ENCODE measurements at regions not wholly inside any gene's neighbourhood (a gene's known extent, or its start where the extent isn't known, plus 50 kb on each side); places are given as distances from the start of the nearest gene placed in this dataset.

DNA sequence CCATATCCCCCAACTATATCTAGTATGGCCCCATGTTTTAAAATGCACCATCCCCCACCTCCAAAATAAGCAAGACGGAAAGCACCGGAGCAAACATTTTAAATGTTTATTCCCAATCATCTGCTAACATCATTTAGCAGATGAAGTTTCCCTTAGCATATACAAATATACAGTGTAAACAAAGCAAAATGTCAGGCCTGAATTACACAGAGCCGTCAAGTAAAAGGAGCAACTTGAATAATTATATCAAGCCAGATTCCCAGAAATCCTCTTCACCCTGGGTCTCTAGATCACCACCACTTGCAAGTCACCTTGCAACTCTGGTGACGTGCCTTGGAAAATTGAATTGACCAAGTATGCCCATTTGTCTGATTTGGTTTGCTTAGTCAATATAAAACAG is 91.6 kb upstream of the COL1A2 start (continued):
- no peak for TF ChIP-seq STAT1 (IDR thresholded peaks at IDR 0.05; ENCODE audit: unreplicated experiment)
- no peak for TF ChIP-seq ZNF331 (CRISPR knock-in tag; IDR thresholded peaks at IDR 0.05; ENCODE audit: low read depth)
- TF ChIP-seq JUNB (IDR thresholded peaks at IDR 0.05; ENCODE audit: unreplicated experiment): no peak
- TF ChIP-seq REST (IDR thresholded peaks at IDR 0.05; ENCODE audit: unreplicated experiment): no peak

DNA sequence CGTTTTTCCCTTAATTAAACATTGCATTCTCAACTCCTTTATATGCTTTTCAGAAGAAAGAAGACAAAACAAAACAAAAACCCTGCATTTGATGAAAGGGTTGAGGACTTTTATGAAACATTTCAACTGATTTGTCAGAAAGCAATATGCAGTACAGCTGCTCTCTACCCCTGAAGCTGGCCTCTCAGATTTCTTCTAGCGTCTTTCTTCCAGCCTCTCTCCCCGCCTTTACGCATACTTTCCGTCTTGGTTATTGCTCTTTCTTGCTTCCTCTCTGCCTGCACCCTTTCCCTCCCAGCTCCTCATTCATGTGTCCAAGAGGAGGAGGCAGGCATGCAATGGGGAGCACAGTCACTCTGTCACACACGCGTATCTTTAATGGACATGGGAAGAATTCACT is 91.0 kb upstream of the COL1A2 start:
- no peak overlapping the region for H3K4me3 Mint-ChIP-seq
- TF ChIP-seq CREB1 (CRISPR knock-in tag; IDR thresholded peaks at IDR 0.05; ENCODE audit: low read depth) (no peak), ZNF331 (CRISPR knock-in tag; IDR thresholded peaks at IDR 0.05; ENCODE audit: low read depth) (no peak), STAT1 (IDR thresholded peaks at IDR 0.05; ENCODE audit: unreplicated experiment) (no peak), ETS1 (IDR thresholded peaks at IDR 0.05) (no peak), ZNF462 (CRISPR knock-in tag; IDR thresholded peaks at IDR 0.05) (no peak), POLR2AphosphoS5 (IDR thresholded peaks at IDR 0.05; ENCODE audit: low read depth) (no peak), NANOG (IDR thresholded peaks at IDR 0.05; ENCODE audit: borderline replicate concordance) (no peak), EZH2 (IDR thresholded peaks at IDR 0.05; ENCODE audit: low read depth, unreplicated experiment) (no peak), EZH2phosphoT487 (IDR thresholded peaks at IDR 0.05; ENCODE audit: unreplicated experiment) (no peak), CTCF (conservative IDR thresholded peaks at IDR 0.05; ENCODE audit: low read depth in 2 of 2) (no peak)

More for the DNA sequence above, 91.0 kb upstream of the COL1A2 start:
- Histone ChIP-seq H3K9me2 (ENCODE audit: insufficient read depth) (no peaks in the 10 kb centered on the region), H3K4me3 (no peak overlapping the region), H2AFZ (peak overlapping the region; percentile 1; the same call in 1 of the 2 replicates), H4K20me1 (replicated peaks; ENCODE audit: insufficient read depth) (no peaks in the 10 kb centered on the region), H3K27ac (ENCODE audit: low read depth) (no peak overlapping the region), H3F3A (replicated peaks; ENCODE audit: low read depth) (no peaks in the 10 kb centered on the region), H3K79me2 (replicated peaks; ENCODE audit: insufficient read depth) (no peaks in the 10 kb centered on the region), H3K4me2 (no peak overlapping the region; the same call in 1 of the 2 replicates), H3K27me3 (ENCODE audit: insufficient read depth) (no peaks in the 10 kb centered on the region), H3K36me3 (ENCODE audit: insufficient read depth) (no peaks in the 10 kb centered on the region), H3K4me1 (ENCODE audit: insufficient read depth) (peaks cover 19% of the 10 kb centered on the region)
- no peaks in the 10 kb centered on the region; the same call in 1 of the 3 replicates for H3K36me3 Mint-ChIP-seq (ENCODE audit: low read depth)
- H3K27me3 Mint-ChIP-seq (ENCODE audit: insufficient read depth, low read depth, poor library complexity): peaks cover 3% of the 10 kb centered on the region
- DNase-seq (ENCODE audit: low spot score): no peak
- peaks cover 37% of the 10 kb centered on the region for H3K4me1 Mint-ChIP-seq
- no peak for ATAC-seq
- H3K9me3 Mint-ChIP-seq: no peaks in the 10 kb centered on the region; the same call in 1 of the 3 replicates
- no peak overlapping the region for H3K27ac Mint-ChIP-seq
